ENCODE measurements at regions not wholly inside any gene's neighbourhood (a gene's known extent, or its start where the extent isn't known, plus 50 kb on each side); places are given as distances from the start of the nearest gene placed in this dataset.

DNA sequence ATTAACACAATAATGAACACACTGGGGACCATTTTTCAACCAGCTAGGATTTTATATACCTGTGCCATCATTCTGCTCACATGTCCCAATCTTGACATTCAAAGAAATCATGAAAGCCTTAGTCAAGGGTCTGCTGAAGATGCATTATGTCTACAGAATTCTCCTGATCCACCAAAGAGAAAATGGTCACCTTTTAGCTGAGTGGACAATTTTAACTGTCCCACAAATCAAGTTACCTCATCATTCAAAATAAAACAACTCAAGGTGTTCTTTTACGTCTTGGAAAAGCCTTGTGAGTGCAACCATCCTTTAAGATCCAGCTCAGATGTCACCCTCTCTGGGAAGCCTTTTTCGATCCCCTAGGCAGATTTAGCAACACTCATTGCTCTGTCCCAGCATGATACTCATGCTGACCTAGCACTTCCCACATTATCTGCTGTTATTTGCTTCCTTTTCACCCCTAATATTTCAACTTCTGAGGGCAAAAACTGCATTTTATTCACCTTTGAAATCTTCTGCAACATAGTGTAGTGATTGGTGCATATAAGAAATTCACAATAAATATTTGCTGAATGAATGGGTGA lies 80.1 kb downstream of the LMO4 start:
- TF ChIP-seq, protein P1, sequence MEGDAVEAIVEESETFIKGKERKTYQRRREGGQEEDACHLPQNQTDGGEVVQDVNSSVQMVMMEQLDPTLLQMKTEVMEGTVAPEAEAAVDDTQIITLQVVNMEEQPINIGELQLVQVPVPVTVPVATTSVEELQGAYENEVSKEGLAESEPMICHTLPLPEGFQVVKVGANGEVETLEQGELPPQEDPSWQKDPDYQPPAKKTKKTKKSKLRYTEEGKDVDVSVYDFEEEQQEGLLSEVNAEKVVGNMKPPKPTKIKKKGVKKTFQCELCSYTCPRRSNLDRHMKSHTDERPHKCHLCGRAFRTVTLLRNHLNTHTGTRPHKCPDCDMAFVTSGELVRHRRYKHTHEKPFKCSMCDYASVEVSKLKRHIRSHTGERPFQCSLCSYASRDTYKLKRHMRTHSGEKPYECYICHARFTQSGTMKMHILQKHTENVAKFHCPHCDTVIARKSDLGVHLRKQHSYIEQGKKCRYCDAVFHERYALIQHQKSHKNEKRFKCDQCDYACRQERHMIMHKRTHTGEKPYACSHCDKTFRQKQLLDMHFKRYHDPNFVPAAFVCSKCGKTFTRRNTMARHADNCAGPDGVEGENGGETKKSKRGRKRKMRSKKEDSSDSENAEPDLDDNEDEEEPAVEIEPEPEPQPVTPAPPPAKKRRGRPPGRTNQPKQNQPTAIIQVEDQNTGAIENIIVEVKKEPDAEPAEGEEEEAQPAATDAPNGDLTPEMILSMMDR (IDR thresholded peaks at IDR 0.05; ENCODE audit: low read depth, low read length, missing input control) = no peak
- TF ChIP-seq MAX (IDR thresholded peaks at IDR 0.05) (no peak), GABPA (IDR thresholded peaks at IDR 0.05 in 1 of 2, conservative IDR thresholded peaks at IDR 0.05 in 1 of 2) (no peak), EGR1 (IDR thresholded peaks at IDR 0.05; ENCODE audit: low read depth in 2 of 2) (no peak), YY1 (IDR thresholded peaks at IDR 0.05) (no peak), RAD21 (IDR thresholded peaks at IDR 0.05) (no peak), TAF1 (conservative IDR thresholded peaks at IDR 0.05) (no peak), FOXA1 (IDR thresholded peaks at IDR 0.05) (no peak), RXRA (IDR thresholded peaks at IDR 0.05) (no peak), ATF3 (IDR thresholded peaks at IDR 0.05) (no peak), SP1 (IDR thresholded peaks at IDR 0.05) (no peak), FOXA2 (IDR thresholded peaks at IDR 0.05) (no peak)
- TF ChIP-seq, protein P2, sequence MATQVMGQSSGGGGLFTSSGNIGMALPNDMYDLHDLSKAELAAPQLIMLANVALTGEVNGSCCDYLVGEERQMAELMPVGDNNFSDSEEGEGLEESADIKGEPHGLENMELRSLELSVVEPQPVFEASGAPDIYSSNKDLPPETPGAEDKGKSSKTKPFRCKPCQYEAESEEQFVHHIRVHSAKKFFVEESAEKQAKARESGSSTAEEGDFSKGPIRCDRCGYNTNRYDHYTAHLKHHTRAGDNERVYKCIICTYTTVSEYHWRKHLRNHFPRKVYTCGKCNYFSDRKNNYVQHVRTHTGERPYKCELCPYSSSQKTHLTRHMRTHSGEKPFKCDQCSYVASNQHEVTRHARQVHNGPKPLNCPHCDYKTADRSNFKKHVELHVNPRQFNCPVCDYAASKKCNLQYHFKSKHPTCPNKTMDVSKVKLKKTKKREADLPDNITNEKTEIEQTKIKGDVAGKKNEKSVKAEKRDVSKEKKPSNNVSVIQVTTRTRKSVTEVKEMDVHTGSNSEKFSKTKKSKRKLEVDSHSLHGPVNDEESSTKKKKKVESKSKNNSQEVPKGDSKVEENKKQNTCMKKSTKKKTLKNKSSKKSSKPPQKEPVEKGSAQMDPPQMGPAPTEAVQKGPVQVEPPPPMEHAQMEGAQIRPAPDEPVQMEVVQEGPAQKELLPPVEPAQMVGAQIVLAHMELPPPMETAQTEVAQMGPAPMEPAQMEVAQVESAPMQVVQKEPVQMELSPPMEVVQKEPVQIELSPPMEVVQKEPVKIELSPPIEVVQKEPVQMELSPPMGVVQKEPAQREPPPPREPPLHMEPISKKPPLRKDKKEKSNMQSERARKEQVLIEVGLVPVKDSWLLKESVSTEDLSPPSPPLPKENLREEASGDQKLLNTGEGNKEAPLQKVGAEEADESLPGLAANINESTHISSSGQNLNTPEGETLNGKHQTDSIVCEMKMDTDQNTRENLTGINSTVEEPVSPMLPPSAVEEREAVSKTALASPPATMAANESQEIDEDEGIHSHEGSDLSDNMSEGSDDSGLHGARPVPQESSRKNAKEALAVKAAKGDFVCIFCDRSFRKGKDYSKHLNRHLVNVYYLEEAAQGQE (IDR thresholded peaks at IDR 0.05) = no peak
- TF ChIP-seq, protein P3, sequence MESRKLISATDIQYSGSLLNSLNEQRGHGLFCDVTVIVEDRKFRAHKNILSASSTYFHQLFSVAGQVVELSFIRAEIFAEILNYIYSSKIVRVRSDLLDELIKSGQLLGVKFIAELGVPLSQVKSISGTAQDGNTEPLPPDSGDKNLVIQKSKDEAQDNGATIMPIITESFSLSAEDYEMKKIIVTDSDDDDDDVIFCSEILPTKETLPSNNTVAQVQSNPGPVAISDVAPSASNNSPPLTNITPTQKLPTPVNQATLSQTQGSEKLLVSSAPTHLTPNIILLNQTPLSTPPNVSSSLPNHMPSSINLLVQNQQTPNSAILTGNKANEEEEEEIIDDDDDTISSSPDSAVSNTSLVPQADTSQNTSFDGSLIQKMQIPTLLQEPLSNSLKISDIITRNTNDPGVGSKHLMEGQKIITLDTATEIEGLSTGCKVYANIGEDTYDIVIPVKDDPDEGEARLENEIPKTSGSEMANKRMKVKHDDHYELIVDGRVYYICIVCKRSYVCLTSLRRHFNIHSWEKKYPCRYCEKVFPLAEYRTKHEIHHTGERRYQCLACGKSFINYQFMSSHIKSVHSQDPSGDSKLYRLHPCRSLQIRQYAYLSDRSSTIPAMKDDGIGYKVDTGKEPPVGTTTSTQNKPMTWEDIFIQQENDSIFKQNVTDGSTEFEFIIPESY (IDR thresholded peaks at IDR 0.05) = no peak
